ENCODE measurements at regions not wholly inside any gene's neighbourhood (a gene's known extent, or its start where the extent isn't known, plus 50 kb on each side); places are given as distances from the start of the nearest gene placed in this dataset.

- TF ChIP-seq EZH2phosphoT487 (IDR thresholded peaks at IDR 0.05; ENCODE audit: borderline replicate concordance, low read length) = no peak
- TF ChIP-seq CTCF (IDR thresholded peaks at IDR 0.05; ENCODE audit: low read depth, low read length, poor library complexity, severe bottlenecking) = no peak
- H3F3A ChIP-seq (ENCODE audit: control insufficient read depth, insufficient read depth) = no peaks in the 10 kb centered on the region
- no peaks in the 10 kb centered on the region for H3K9me3 ChIP-seq (ENCODE audit: control insufficient read depth, insufficient read depth, low read length)
- no peak overlapping the region for H3K27ac ChIP-seq (ENCODE audit: low read depth, low read length)
- H3K4me2 ChIP-seq (ENCODE audit: low read length) = no peak overlapping the region
- H3K27me3 ChIP-seq (ENCODE audit: control insufficient read depth, low read length) = no peaks in the 10 kb centered on the region
- H3K4me1 ChIP-seq (ENCODE audit: control insufficient read depth, low read length) = no peaks in the 10 kb centered on the region
- H4K20me1 ChIP-seq (ENCODE audit: control insufficient read depth, insufficient read depth, low read depth, low read length) = no peaks in the 10 kb centered on the region
- H3K36me3 ChIP-seq (ENCODE audit: control insufficient read depth, low read length) = no peaks in the 10 kb centered on the region
- H3K4me3 ChIP-seq (ENCODE audit: low read length) = no peak overlapping the region
- H3K79me2 ChIP-seq (ENCODE audit: control insufficient read depth, low read length) = no peaks in the 10 kb centered on the region
- no peaks in the 10 kb centered on the region for H3K9me2 ChIP-seq (replicated peaks; ENCODE audit: control insufficient read depth, low read length)
Observed at GRCh38 chr4:169807934-169808509, 50.3 kb upstream of the HPF1 start.

All from DOHH2 (cell line).